ENCODE measurements at regions not wholly inside any gene's neighbourhood (a gene's known extent, or its start where the extent isn't known, plus 50 kb on each side); places are given as distances from the start of the nearest gene placed in this dataset.
A peak's percentile ranks its signal among the peaks of the same experiment; 100 is the strongest.
"Not testable (repeated sequence)": the region's sequence is repeated elsewhere in the genome, so short reads cannot be mapped to it uniquely, and the experiment has no call there.

GRCh38 chr2:121818546-121818945, 63.1 kb downstream of the TSN start:
- DNase-seq, result peak in 1 of 2 experiments; percentile 3

- no peak for DNase-seq
These were observed 64.4 kb downstream of the TSN start for GRCh38 chr2:121819846-121820245.

- DNase-seq, result no peak
These were observed 66.2 kb downstream of the TSN start for GRCh38 chr2:121821476-121822158.

GRCh38 chr2:121824264-121824663, 68.8 kb downstream of the TSN start:
- DNase-seq, result no peak

- DNase-seq, result no peak
These were observed 69.8 kb downstream of the TSN start for GRCh38 chr2:121825003-121825950.

- no peak for DNase-seq
These were observed 70.6 kb downstream of the TSN start for GRCh38 chr2:121826036-121826435.

GRCh38 chr2:121828281-121828731, 72.9 kb downstream of the TSN start:
- DNase-seq, result no peak

- DNase-seq, result no peak
These were observed 75.4 kb downstream of the TSN start for GRCh38 chr2:121830809-121831208.

- DNase-seq, result no peak
These were observed 76.4 kb downstream of the TSN start for GRCh38 chr2:121831841-121832240.

GRCh38 chr2:121832412-121833357, 77.2 kb downstream of the TSN start:
- DNase-seq, result no peak

GRCh38 chr2:121833358-121833723, 77.9 kb downstream of the TSN start:
- DNase-seq, result no peak

GRCh38 chr2:121836611-121837010, 81.2 kb downstream of the TSN start:
- DNase-seq, result no peak

GRCh38 chr2:121837591-121837990, 82.1 kb downstream of the TSN start:
- DNase-seq, result no peak

GRCh38 chr2:121838551-121838950, 83.1 kb downstream of the TSN start:
- no peak for DNase-seq

GRCh38 chr2:121839584-121839983, 84.1 kb downstream of the TSN start:
- DNase-seq, result no peak

- no peak for DNase-seq
These were observed 93.8 kb downstream of the TSN start for GRCh38 chr2:121849236-121849635.

- DNase-seq, result not testable (repeated sequence)
These were observed 97.7 kb downstream of the TSN start for GRCh38 chr2:121853149-121853548.

- no peak for DNase-seq
These were observed 100.1 kb downstream of the TSN start for GRCh38 chr2:121855510-121855909.

- no peak for DNase-seq
These were observed 100.9 kb downstream of the TSN start for GRCh38 chr2:121856360-121856759.

GRCh38 chr2:121858369-121858768, 102.9 kb downstream of the TSN start:
- DNase-seq, result no peak

- DNase-seq, result no peak
These were observed 103.4 kb downstream of the TSN start for GRCh38 chr2:121858847-121859246.

- DNase-seq, result no peak
These were observed 104.7 kb downstream of the TSN start for GRCh38 chr2:121860033-121860757.

Data from AML-193 (cell line).